ENCODE measurements at regions not wholly inside any gene's neighbourhood (a gene's known extent, or its start where the extent isn't known, plus 50 kb on each side); places are given as distances from the start of the nearest gene placed in this dataset.
A peak's percentile ranks its signal among the peaks of the same experiment; 100 is the strongest.

- Histone ChIP-seq H3K4me1 (no peaks in the 10 kb centered on the region), H3K4me3 (no peak overlapping the region), H3K36me3 (no peaks in the 10 kb centered on the region), H3K9me3 (no peaks in the 10 kb centered on the region), H3K27me3 (ENCODE audit: low read depth) (no peaks in the 10 kb centered on the region), H3K27ac (no peak overlapping the region)
- ATAC-seq = peak in 1 of 2 donors; percentile 62
- DNase-seq = no peak
- intact Hi-C loops (cut with DNase I) = no loop called here
- no peak for TF ChIP-seq CTCF (IDR thresholded peaks at IDR 0.05)
Observed at GRCh38 chr17:72477491-72477890, 356.7 kb downstream of the SOX9 start.

- no peaks in the 10 kb centered on the region for H3K27me3 ChIP-seq (ENCODE audit: low read depth)
- H3K4me1 ChIP-seq = no peaks in the 10 kb centered on the region
- H3K9me3 ChIP-seq = no peaks in the 10 kb centered on the region
- intact Hi-C loops (cut with DNase I) = no loop called here
- no peak for DNase-seq
- H3K4me3 ChIP-seq = no peak overlapping the region
- no peaks in the 10 kb centered on the region for H3K36me3 ChIP-seq
- peak in 1 of 2 donors; percentile 18 for ATAC-seq
- no peak overlapping the region for H3K27ac ChIP-seq
- TF ChIP-seq CTCF (IDR thresholded peaks at IDR 0.05) = no peak
Observed at GRCh38 chr17:72479113-72479512, 358.3 kb downstream of the SOX9 start.

- no peak for TF ChIP-seq CTCF (IDR thresholded peaks at IDR 0.05)
- Histone ChIP-seq H3K27ac (no peak overlapping the region), H3K36me3 (no peaks in the 10 kb centered on the region), H3K27me3 (ENCODE audit: low read depth) (no peaks in the 10 kb centered on the region), H3K9me3 (no peaks in the 10 kb centered on the region), H3K4me3 (no peak overlapping the region), H3K4me1 (no peaks in the 10 kb centered on the region)
- DNase-seq (no peak), ATAC-seq (no peak)
- intact Hi-C loops (cut with DNase I) = no loop called here
Observed at GRCh38 chr17:72481572-72481971, 360.8 kb downstream of the SOX9 start.

GRCh38 chr17:72485596-72485995 is 364.8 kb downstream of the SOX9 start:
- Histone ChIP-seq H3K27me3 (ENCODE audit: low read depth) (peaks cover 5% of the 10 kb centered on the region), H3K4me3 (no peak overlapping the region), H3K27ac (no peak overlapping the region), H3K36me3 (no peaks in the 10 kb centered on the region), H3K9me3 (no peaks in the 10 kb centered on the region), H3K4me1 (no peaks in the 10 kb centered on the region)
- ATAC-seq (no peak), DNase-seq (no peak)
- intact Hi-C loops (cut with DNase I) = no loop called here
- TF ChIP-seq CTCF (IDR thresholded peaks at IDR 0.05) = no peak

GRCh38 chr17:72486806-72487205 is 366.0 kb downstream of the SOX9 start:
- no peaks in the 10 kb centered on the region for H3K4me1 ChIP-seq
- peaks cover 5% of the 10 kb centered on the region for H3K27me3 ChIP-seq (ENCODE audit: low read depth)
- no peak overlapping the region for H3K27ac ChIP-seq
- ATAC-seq = no peak
- no peak for DNase-seq
- H3K4me3 ChIP-seq = no peak overlapping the region
- H3K36me3 ChIP-seq = no peaks in the 10 kb centered on the region
- intact Hi-C loops (cut with DNase I) = no loop called here
- TF ChIP-seq CTCF (IDR thresholded peaks at IDR 0.05) = no peak
- H3K9me3 ChIP-seq = no peaks in the 10 kb centered on the region
